Transverse colon (tissue), 4 donors: ENCODE measurements at regions not wholly inside any gene's neighbourhood (a gene's known extent, or its start where the extent isn't known, plus 50 kb on each side); places are given as distances from the start of the nearest gene placed in this dataset.

ENCODE experiments used
- DNase-seq: peaks from one replicate; pipeline ENCODE4 v3.0.0-alpha.2; 2019
- H3K27ac ChIP-seq, 4 donors: fragments of 200-600 bp; sonication (generic); 2 replicates each; pipeline ENCODE4 v1.5.1; 2016 to 2018; ENCODE audit warnings: inconsistent platforms in 4 of 4
- H3K27me3 ChIP-seq: fragments of 200-600 bp; sonication (generic); 2 replicates; pipeline ENCODE4 v1.5.1; 2017; ENCODE audit warnings: inconsistent platforms
- H3K36me3 ChIP-seq, 4 donors: fragments of 200-600 bp; sonication (generic); 2 replicates each; pipeline ENCODE4 v1.5.1; 2017 to 2019; ENCODE audit warnings: inconsistent platforms in 4 of 4
- H3K4me1 ChIP-seq, 4 donors: fragments of 200-600 bp; sonication (generic); 2 replicates each; pipeline ENCODE4 v1.5.1; 2017 to 2020; ENCODE audit warnings: inconsistent platforms in 4 of 4
- H3K4me3 ChIP-seq, 4 donors: fragments of 200-600 bp; sonication (generic); 1 replicate in 1 of 4; 2 replicates in 3 of 4; pipeline versions ENCODE4 v1.5.1 to v1.6.1; 2017 to 2019; ENCODE audit warnings: inconsistent platforms in 4 of 4
- H3K9me3 ChIP-seq, 2 donors: fragments of 200-600 bp; sonication (generic); 2 replicates each; pipeline ENCODE4 v1.5.1; 2017 to 2019; ENCODE audit warnings: inconsistent platforms in 2 of 2
- CTCF ChIP-seq, 5 experiments: fragments of 200-600 bp in 3 of 5; fragments of 450-650 bp in 2 of 5; sonication (generic) in 3 of 5; IDR thresholded peaks; 1 replicate in 2 of 5; 2 replicates in 3 of 5; pipeline ENCODE4 v1.5.1; 2016 to 2017; ENCODE audit warnings: antibody characterized with exemption in 5 of 5, inconsistent platforms in 3 of 5, mild to moderate bottlenecking in 2 of 5, moderate library complexity in 1 of 5
- EP300 ChIP-seq: sonication (generic); formaldehyde crosslinking; IDR thresholded peaks from one replicate; pipeline ENCODE4 v1.6.1; 2017; ENCODE audit warnings: antibody characterized with exemption, low read depth
- POLR2A ChIP-seq: fragments of 450-650 bp; IDR thresholded peaks from one replicate; pipeline ENCODE4 v1.6.1; 2016; ENCODE audit warnings: antibody characterized with exemption, mild to moderate bottlenecking, moderate library complexity
- POLR2AphosphoS5 ChIP-seq, 3 donors: sonication (generic); formaldehyde crosslinking; IDR thresholded peaks; one replicate each; pipeline ENCODE4 v1.6.1; 2016; ENCODE audit warnings: antibody characterized with exemption in 3 of 3
- WGBS, 2 donors: methylation state at CpG; one replicate each; pipeline ENCODE4 v1.1.5; 2018; ENCODE audit warnings: low coverage in 1 of 2; 5-methylcytosine and 5-hydroxymethylcytosine counted together
- in situ Hi-C, 4 donors: fragments of 200-750 bp; cut with MboI; loops; one replicate each; pipeline versions ENCODE4 v1.15.0 to v1.15.1; 2017; ENCODE audit warnings: low sequenced_read_pairs in 3 of 4, low pct_ligation_motif_present in 1 of 4, low pct_unique_long_range_greater_than_20kb in 1 of 4
- intact Hi-C: fragments of 100-400 bp; cut with DNase I; formaldehyde crosslinking; loops from one replicate; pipeline ENCODE4 v1.15.1; 2023; ENCODE audit warnings: low total_unique reads

DNA sequence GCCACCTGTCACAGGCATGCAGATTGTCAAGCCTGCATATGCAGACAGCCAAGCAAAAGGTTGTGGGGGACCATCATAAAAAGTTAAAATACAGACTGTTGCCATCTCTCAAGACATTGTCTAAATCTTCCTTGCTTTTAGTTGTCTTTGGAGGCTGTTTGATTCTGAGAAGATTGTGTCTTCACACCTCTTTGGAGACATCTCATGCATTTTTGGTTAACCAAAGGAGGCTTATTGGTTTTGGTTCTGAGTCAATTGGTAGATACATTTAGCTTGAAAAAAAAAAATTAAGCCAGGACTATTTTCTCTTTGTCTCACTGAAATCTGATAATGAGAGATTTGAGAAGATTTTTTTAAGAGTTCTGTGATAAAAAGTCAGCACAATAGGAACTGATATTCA lies 217.6 kb downstream of the LYPLAL1 start:
- H3K4me3 ChIP-seq, result no peak overlapping the region
- in situ Hi-C loops (loop anchor here in 1 of 4 donors (25.0 kb wide), 1 partner anchor 1054 kb away; the partner anchor contains the start of gene TGFB2), intact Hi-C loops (no loop called here)
- H3K27me3 ChIP-seq, result no peaks in the 10 kb centered on the region
- TF ChIP-seq POLR2AphosphoS5 (IDR thresholded peaks at IDR 0.05), result no peak
- no peak for TF ChIP-seq EP300
- TF ChIP-seq CTCF (IDR thresholded peaks at IDR 0.05), result no peak
- TF ChIP-seq POLR2A, result no peak
- no peaks in the 10 kb centered on the region for H3K36me3 ChIP-seq
- DNase-seq, result no peak
- H3K4me1 ChIP-seq, result no peaks in the 10 kb centered on the region
- no peak overlapping the region for H3K27ac ChIP-seq
- H3K9me3 ChIP-seq, result peaks cover 0 to 9% of the 10 kb centered on the region in 2 donors

DNA sequence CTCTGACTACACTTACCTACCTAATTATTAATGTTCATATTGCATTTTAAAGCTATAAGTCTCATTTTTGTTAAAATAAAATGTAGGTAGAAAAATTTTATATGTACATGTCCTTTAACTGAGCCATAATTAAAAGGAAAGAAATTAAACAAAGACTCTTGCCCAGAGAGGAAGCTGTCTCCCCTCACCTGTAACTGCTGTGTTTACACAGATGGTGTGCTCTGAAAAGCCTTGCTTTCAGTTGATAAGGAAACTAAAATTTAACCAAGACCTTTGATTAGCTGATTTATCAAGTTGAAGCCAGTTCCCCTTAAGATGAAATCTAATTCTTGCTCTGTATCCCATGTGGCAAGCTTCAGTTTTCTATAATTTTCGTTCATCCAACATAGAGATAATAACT lies 213.5 kb downstream of the LYPLAL1 start:
- 42 to 55% methylated on average over 1 of the region's 1 CpG for WGBS, 2 donors
- intact Hi-C loops, result no loop called here
- Histone ChIP-seq H3K27ac (no peak overlapping the region), H3K27me3 (no peaks in the 10 kb centered on the region), H3K36me3 (no peaks in the 10 kb centered on the region), H3K9me3 (peaks cover 0 to 1% of the 10 kb centered on the region in 2 donors), H3K4me1 (no peaks in the 10 kb centered on the region), H3K4me3 (no peak overlapping the region)
- in situ Hi-C loops, result loop anchor here in 1 of 4 donors (25.0 kb wide), 1 partner anchor 1050 kb away; the partner anchor contains the start of gene TGFB2
- TF ChIP-seq CTCF (IDR thresholded peaks at IDR 0.05) (no peak), POLR2A (no peak), POLR2AphosphoS5 (IDR thresholded peaks at IDR 0.05) (no peak), EP300 (no peak)
- DNase-seq, result no peak

- Histone ChIP-seq H3K4me1 (no peaks in the 10 kb centered on the region), H3K4me3 (no peak overlapping the region), H3K9me3 (no peaks in the 10 kb centered on the region), H3K27ac (no peak overlapping the region), H3K27me3 (no peaks in the 10 kb centered on the region), H3K36me3 (no peaks in the 10 kb centered on the region)
- intact Hi-C loops, result no loop called here
- peak in 4 of 5 experiments; percentile 29 to 55 (median 40) for TF ChIP-seq CTCF (IDR thresholded peaks at IDR 0.05)
- no peak for TF ChIP-seq EP300
- DNase-seq, result no peak
- 66 to 78% methylated on average over 1 to 3 of the region's 3 CpGs for WGBS, 2 donors
- in situ Hi-C loops, result loop anchor here in 1 of 4 donors (25.0 kb wide), 1 partner anchor 1049 kb away; the partner anchor contains the start of gene TGFB2
Observed at GRCh38 chr1:219385787-219386427, 212.2 kb downstream of the LYPLAL1 start.

- in situ Hi-C loops (loop anchor here in 1 of 4 donors (25.0 kb wide), 1 partner anchor 1046 kb away; the partner anchor contains the start of gene TGFB2), intact Hi-C loops (no loop called here)
- H3K9me3 ChIP-seq, result no peaks in the 10 kb centered on the region
- no peak for TF ChIP-seq POLR2A
- no peak for TF ChIP-seq POLR2AphosphoS5 (IDR thresholded peaks at IDR 0.05)
- no peak for TF ChIP-seq CTCF (IDR thresholded peaks at IDR 0.05)
- TF ChIP-seq EP300, result no peak
- H3K27me3 ChIP-seq, result no peaks in the 10 kb centered on the region
- no peaks in the 10 kb centered on the region for H3K36me3 ChIP-seq
- no peak overlapping the region for H3K27ac ChIP-seq
- no peaks in the 10 kb centered on the region for H3K4me1 ChIP-seq
- DNase-seq, result no peak
- no peak overlapping the region for H3K4me3 ChIP-seq
Observed at GRCh38 chr1:219383281-219383680, 209.6 kb downstream of the LYPLAL1 start.
